CD4-positive, alpha-beta T cell treated with Interleukin-21 for 1 hour (primary cell): ENCODE measurements at regions not wholly inside any gene's neighbourhood (a gene's known extent, or its start where the extent isn't known, plus 50 kb on each side); places are given as distances from the start of the nearest gene placed in this dataset.

Source experiments
- DNase-seq: peaks from one replicate; pipeline ENCODE4 v3.0.0-alpha.2; 2020

GRCh38 chrX:43589735-43590134, 66.4 kb upstream of the MAOA start:
- no peak for DNase-seq

GRCh38 chrX:43590150-43590549, 65.9 kb upstream of the MAOA start:
- no peak for DNase-seq

GRCh38 chrX:43592597-43592996, 63.5 kb upstream of the MAOA start:
- no peak for DNase-seq

GRCh38 chrX:43595931-43596330, 60.2 kb upstream of the MAOA start:
- no peak for DNase-seq

GRCh38 chrX:43604753-43605152, 51.3 kb upstream of the MAOA start:
- no peak for DNase-seq

GRCh38 chrX:43605351-43605750, 50.7 kb upstream of the MAOA start:
- DNase-seq = no peak
